Endodermal cell (in vitro differentiated cells): ENCODE measurements at regions not wholly inside any gene's neighbourhood (a gene's known extent, or its start where the extent isn't known, plus 50 kb on each side); places are given as distances from the start of the nearest gene placed in this dataset.
A peak's percentile ranks its signal among the peaks of the same experiment; 100 is the strongest.

Experiments used
- DNase-seq: peaks from one replicate; pipeline ENCODE4 v3.0.0-alpha.2; 2017
- H3K27ac ChIP-seq: 2 replicates; pipeline ENCODE4 v1.5.1; 2013; ENCODE audit warnings: mild to moderate bottlenecking, low read depth, low read length, moderate library complexity
- H3K27me3 ChIP-seq: 2 replicates; pipeline ENCODE4 v1.6.1; 2013; ENCODE audit warnings: mild to moderate bottlenecking, low read length, moderate library complexity; ENCODE audit not compliant: insufficient read depth, control insufficient read depth, poor library complexity, severe bottlenecking
- H3K36me3 ChIP-seq: 2 replicates; pipeline ENCODE4 v1.7.0; 2013; ENCODE audit warnings: mild to moderate bottlenecking, low read length, moderate library complexity; ENCODE audit not compliant: control insufficient read depth, insufficient read depth
- H3K4me1 ChIP-seq: one replicate; pipeline ENCODE4 v1.7.0; 2013; ENCODE audit warnings: low read length; ENCODE audit not compliant: control insufficient read depth, insufficient read depth
- H3K4me3 ChIP-seq: 2 replicates; pipeline ENCODE4 v1.5.1; 2013; ENCODE audit warnings: mild to moderate bottlenecking, low read length, moderate library complexity
- H3K9ac ChIP-seq: 2 replicates; pipeline ENCODE4 v1.6.1; 2013; ENCODE audit warnings: mild to moderate bottlenecking, low read length, moderate library complexity; ENCODE audit not compliant: poor library complexity, severe bottlenecking; ENCODE audit errors: extremely low read depth
- H3K9me3 ChIP-seq: 2 replicates; pipeline ENCODE4 v1.6.1; 2013; ENCODE audit warnings: mild to moderate bottlenecking, low read length, moderate library complexity; ENCODE audit not compliant: control insufficient read depth
- H3K27ac Mint-ChIP-seq: 2 replicates; pipeline ENCODE4 v1.8.0; 2020; ENCODE audit warnings: mixed read lengths
- H3K27me3 Mint-ChIP-seq: 2 replicates; pipeline ENCODE4 v1.8.0; 2021; ENCODE audit warnings: mild to moderate bottlenecking, mixed read lengths; ENCODE audit not compliant: insufficient read depth
- H3K36me3 Mint-ChIP-seq: 2 replicates; pipeline ENCODE4 v1.8.0; 2020; ENCODE audit warnings: low read depth, mixed read lengths
- H3K4me1 Mint-ChIP-seq: 2 replicates; pipeline ENCODE4 v1.8.0; 2020; ENCODE audit warnings: mixed read lengths
- H3K4me3 Mint-ChIP-seq: 2 replicates; pipeline ENCODE4 v1.8.0; 2020; ENCODE audit warnings: mild to moderate bottlenecking, moderate library complexity, mixed read lengths
- H3K9me3 Mint-ChIP-seq: 2 replicates; pipeline ENCODE4 v1.8.0; 2020; ENCODE audit warnings: mild to moderate bottlenecking, mixed read lengths
- CTCF ChIP-seq: fragments of 200-600 bp; sonication (generic); conservative IDR thresholded peaks from 2 replicates; pipeline ENCODE4 v1.5.0; 2021; ENCODE audit warnings: antibody characterized with exemption, mild to moderate bottlenecking
- WGBS, 2 experiments: methylation state at CpG; one replicate each; pipeline versions ENCODE4 v1.1.5 to v1.1.7; 2013; ENCODE audit warnings: missing lambda C conversion rate in 2 of 2, mixed read lengths in 1 of 2; ENCODE audit not compliant: insufficient coverage in 1 of 2, insufficient read length in 1 of 2; 5-methylcytosine and 5-hydroxymethylcytosine counted together

- Mint-ChIP-seq H3K27me3 (peaks cover 2% of the 10 kb centered on the region), H3K4me3 (no peak overlapping the region), H3K4me1 (no peaks in the 10 kb centered on the region), H3K36me3 (no peaks in the 10 kb centered on the region), H3K27ac (no peak overlapping the region), H3K9me3 (peaks cover 8% of the 10 kb centered on the region)
- WGBS, 2 experiments = 71 to 91% methylated on average over 4 to 5 of the region's 5 CpGs
- no peak overlapping the region for H3K9ac ChIP-seq
- no peak overlapping the region for H3K4me3 ChIP-seq
- no peaks in the 10 kb centered on the region for H3K36me3 ChIP-seq
- no peak for DNase-seq
- TF ChIP-seq CTCF = no peak
- peak overlapping the region; percentile 30 for H3K27ac ChIP-seq
- H3K4me1 ChIP-seq = no peaks in the 10 kb centered on the region
- H3K27me3 ChIP-seq = no peaks in the 10 kb centered on the region
- H3K9me3 ChIP-seq = peaks cover 11% of the 10 kb centered on the region
Measured at GRCh38 chr2:21382701-21383520, 259.1 kb downstream of the TDRD15 start.

GRCh38 chr2:21386666-21387065, 262.9 kb downstream of the TDRD15 start:
- no peaks in the 10 kb centered on the region for H3K27me3 ChIP-seq
- Mint-ChIP-seq H3K4me1 (no peaks in the 10 kb centered on the region), H3K27ac (no peak overlapping the region), H3K4me3 (no peak overlapping the region), H3K27me3 (peaks cover 4% of the 10 kb centered on the region), H3K36me3 (no peaks in the 10 kb centered on the region), H3K9me3 (no peaks in the 10 kb centered on the region)
- H3K36me3 ChIP-seq = no peaks in the 10 kb centered on the region
- no peak overlapping the region for H3K27ac ChIP-seq
- TF ChIP-seq CTCF = no peak
- no peak overlapping the region for H3K9ac ChIP-seq
- no peak for DNase-seq
- no peak overlapping the region for H3K4me3 ChIP-seq
- peaks cover 5% of the 10 kb centered on the region for H3K9me3 ChIP-seq
- no peaks in the 10 kb centered on the region for H3K4me1 ChIP-seq
- WGBS, 2 experiments = 90% methylated on average over 3 of the region's 3 CpGs; no CpG with 5 or more reads in 1 of the 2 experiments

GRCh38 chr2:21392649-21393048, 268.9 kb downstream of the TDRD15 start:
- Mint-ChIP-seq H3K27me3 (peaks cover 3% of the 10 kb centered on the region), H3K36me3 (no peaks in the 10 kb centered on the region), H3K27ac (no peak overlapping the region), H3K4me1 (peaks cover 7% of the 10 kb centered on the region), H3K4me3 (no peak overlapping the region), H3K9me3 (no peaks in the 10 kb centered on the region)
- DNase-seq = no peak
- TF ChIP-seq CTCF = no peak
- no peaks in the 10 kb centered on the region for H3K27me3 ChIP-seq
- H3K36me3 ChIP-seq = no peaks in the 10 kb centered on the region
- no peak overlapping the region for H3K27ac ChIP-seq
- H3K9me3 ChIP-seq = no peaks in the 10 kb centered on the region
- 70% methylated on average over 4 of the region's 4 CpGs; no CpG with 5 or more reads in 1 of the 2 experiments for WGBS, 2 experiments
- H3K9ac ChIP-seq = no peak overlapping the region
- H3K4me1 ChIP-seq = peaks cover 9% of the 10 kb centered on the region
- no peak overlapping the region for H3K4me3 ChIP-seq
